ENCODE measurements at regions not wholly inside any gene's neighbourhood (a gene's known extent, or its start where the extent isn't known, plus 50 kb on each side); places are given as distances from the start of the nearest gene placed in this dataset.

DNA sequence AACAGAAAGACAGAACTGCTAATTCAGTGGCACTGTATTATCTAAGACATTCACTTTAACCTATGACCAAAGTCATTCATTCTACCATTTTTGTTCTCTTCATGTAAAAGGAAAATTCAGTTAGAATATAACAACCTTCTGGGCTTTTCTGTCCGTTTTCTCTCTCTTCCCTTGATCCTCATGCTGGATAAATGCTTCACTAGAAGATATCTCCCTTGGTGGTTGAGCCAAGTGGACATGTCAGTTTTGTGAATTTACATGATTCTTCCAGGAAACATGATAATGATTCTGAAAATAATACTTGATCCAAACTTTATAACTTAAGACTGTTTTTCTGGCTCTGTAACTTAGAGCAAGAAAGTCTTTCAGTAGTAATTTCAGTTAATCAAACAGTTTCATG lies 1012.2 kb downstream of the SQOR start:
- Mint-ChIP-seq H3K36me3 (ENCODE audit: insufficient read depth in 1 of 3, low read depth in 3 of 3) (no peaks in the 10 kb centered on the region), H3K27ac (no peak overlapping the region), H3K9me3 (no peaks in the 10 kb centered on the region), H3K4me3 (no peak overlapping the region), H3K4me1 (peaks cover 5% of the 10 kb centered on the region in 2 experiments), H3K27me3 (ENCODE audit: low read depth) (no peaks in the 10 kb centered on the region)
- H2BK120ac ChIP-seq (ENCODE audit: low read depth, low read length, poor library complexity, severe bottlenecking) = no peak overlapping the region
- no peaks in the 10 kb centered on the region for H3K79me1 ChIP-seq (ENCODE audit: insufficient read depth, low read depth, low read length, poor library complexity, severe bottlenecking)
- H2AK5ac ChIP-seq (ENCODE audit: insufficient read length, low read length) = no peak overlapping the region
- TF ChIP-seq, protein P1, sequence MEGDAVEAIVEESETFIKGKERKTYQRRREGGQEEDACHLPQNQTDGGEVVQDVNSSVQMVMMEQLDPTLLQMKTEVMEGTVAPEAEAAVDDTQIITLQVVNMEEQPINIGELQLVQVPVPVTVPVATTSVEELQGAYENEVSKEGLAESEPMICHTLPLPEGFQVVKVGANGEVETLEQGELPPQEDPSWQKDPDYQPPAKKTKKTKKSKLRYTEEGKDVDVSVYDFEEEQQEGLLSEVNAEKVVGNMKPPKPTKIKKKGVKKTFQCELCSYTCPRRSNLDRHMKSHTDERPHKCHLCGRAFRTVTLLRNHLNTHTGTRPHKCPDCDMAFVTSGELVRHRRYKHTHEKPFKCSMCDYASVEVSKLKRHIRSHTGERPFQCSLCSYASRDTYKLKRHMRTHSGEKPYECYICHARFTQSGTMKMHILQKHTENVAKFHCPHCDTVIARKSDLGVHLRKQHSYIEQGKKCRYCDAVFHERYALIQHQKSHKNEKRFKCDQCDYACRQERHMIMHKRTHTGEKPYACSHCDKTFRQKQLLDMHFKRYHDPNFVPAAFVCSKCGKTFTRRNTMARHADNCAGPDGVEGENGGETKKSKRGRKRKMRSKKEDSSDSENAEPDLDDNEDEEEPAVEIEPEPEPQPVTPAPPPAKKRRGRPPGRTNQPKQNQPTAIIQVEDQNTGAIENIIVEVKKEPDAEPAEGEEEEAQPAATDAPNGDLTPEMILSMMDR (conservative IDR thresholded peaks at IDR 0.05) = no peak
- no peak overlapping the region for H3K4ac ChIP-seq (ENCODE audit: low read depth, low read length)
- no peak overlapping the region for H4K5ac ChIP-seq (ENCODE audit: insufficient read length, low read depth, low read length)
- H3K9ac ChIP-seq (ENCODE audit: extremely low read depth, insufficient read length, low read length) = no peak overlapping the region
- no peaks in the 10 kb centered on the region for H3K9me3 ChIP-seq (ENCODE audit: control insufficient read depth, low read depth, low read length)
- H3K27me3 ChIP-seq (ENCODE audit: insufficient read depth, low read length) = no peaks in the 10 kb centered on the region
- H3K14ac ChIP-seq (ENCODE audit: insufficient read depth, low read length) = no peak overlapping the region
- H2BK5ac ChIP-seq (ENCODE audit: insufficient read length, low read length) = no peak overlapping the region
- no peak overlapping the region for H2BK15ac ChIP-seq (ENCODE audit: low read depth, low read length)
- no peak overlapping the region for H2AFZ ChIP-seq (ENCODE audit: low read length)
- no peaks in the 10 kb centered on the region for H4K20me1 ChIP-seq (ENCODE audit: control insufficient read depth, insufficient read depth, insufficient read length)
- no CpG with 5 or more reads among the region's 1 CpG for WGBS (ENCODE audit: extremely low coverage, insufficient read length, low lambda C conversion rate)
- no peak overlapping the region for H2BK20ac ChIP-seq (ENCODE audit: low read depth, low read length, poor library complexity, severe bottlenecking)
- no peak overlapping the region for H3K4me2 ChIP-seq (ENCODE audit: insufficient read depth, insufficient read length, low read length)
- no peaks in the 10 kb centered on the region for H3K79me2 ChIP-seq (ENCODE audit: insufficient read depth, low read length)
- H4K91ac ChIP-seq (ENCODE audit: insufficient read length, low read depth, low read length) = no peak overlapping the region
- H3K23ac ChIP-seq (ENCODE audit: insufficient read length, low read depth, low read length) = no peak overlapping the region
- no peaks in the 10 kb centered on the region for H3K4me1 ChIP-seq (ENCODE audit: insufficient read depth, low read length)
- H2BK12ac ChIP-seq (ENCODE audit: insufficient read length, low read depth, low read length) = no peak overlapping the region
- H4K8ac ChIP-seq (replicated peaks; ENCODE audit: insufficient read length, low read depth, low read length) = no peak overlapping the region
- no peak overlapping the region for H3T11ph ChIP-seq (ENCODE audit: low read length)
- H3K27ac ChIP-seq (ENCODE audit: insufficient read length, low read depth, low read length) = no peak overlapping the region
- no peak overlapping the region for H3K56ac ChIP-seq (ENCODE audit: insufficient read length, low read depth, low read length)
- H3K23me2 ChIP-seq (ENCODE audit: insufficient read length, low read depth, low read length, poor library complexity, severe bottlenecking) = no peaks in the 10 kb centered on the region
- H3K18ac ChIP-seq (ENCODE audit: insufficient read length, low read depth, low read length) = no peak overlapping the region
- no peak for DNase-seq

Measured in H9 (cell line).